Testis (tissue), 2 donors: ENCODE measurements at regions not wholly inside any gene's neighbourhood (a gene's known extent, or its start where the extent isn't known, plus 50 kb on each side); places are given as distances from the start of the nearest gene placed in this dataset.

Experiments
- DNase-seq: peaks from one replicate; pipeline ENCODE4 v3.0.0-alpha.2; 2019
- H3K27ac ChIP-seq, 2 donors: fragments of 200-600 bp; sonication (generic); one replicate each; pipeline ENCODE4 v1.5.1; 2019
- H3K27me3 ChIP-seq: fragments of 200-600 bp; sonication (generic); one replicate; pipeline ENCODE4 v1.5.1; 2019
- H3K36me3 ChIP-seq: fragments of 200-600 bp; sonication (generic); one replicate; pipeline ENCODE4 v1.5.1; 2017; ENCODE audit warnings: low read depth; ENCODE audit errors: missing control alignments
- H3K4me1 ChIP-seq: fragments of 200-600 bp; sonication (generic); one replicate; pipeline ENCODE4 v1.5.1; 2019
- H3K4me3 ChIP-seq, 2 donors: fragments of 200-600 bp; sonication (generic); one replicate each; pipeline ENCODE4 v1.5.1; 2017 to 2019
- H3K9me3 ChIP-seq: fragments of 200-600 bp; sonication (generic); one replicate; pipeline ENCODE4 v1.5.1; 2017
- CTCF ChIP-seq, 3 experiments: fragments of 450-650 bp in 2 of 3; fragments of 200-600 bp in 1 of 3; sonication (generic) in 1 of 3; IDR thresholded peaks; one replicate each; pipeline ENCODE4 v1.5.1; 2016 to 2019; ENCODE audit warnings: antibody characterized with exemption in 3 of 3, mild to moderate bottlenecking in 2 of 3, moderate library complexity in 1 of 3
- POLR2A ChIP-seq: fragments of 450-650 bp; IDR thresholded peaks from one replicate; pipeline ENCODE4 v1.6.1; 2017; ENCODE audit warnings: antibody characterized with exemption, mild to moderate bottlenecking, moderate library complexity
- WGBS, 2 donors: methylation state at CpG; one replicate each; pipeline ENCODE4 v1.1.5; 2018; 5-methylcytosine and 5-hydroxymethylcytosine counted together
- intact Hi-C: fragments of 100-400 bp; cut with DNase I; formaldehyde crosslinking; loops from one replicate; pipeline ENCODE4 v1.15.1; 2023; ENCODE audit warnings: low total_unique reads

GRCh38 chr9:7401116-7401515 lies 398.5 kb downstream of the DMAC1 start:
- H3K4me1 ChIP-seq, result no peaks in the 10 kb centered on the region
- no peak overlapping the region for H3K27ac ChIP-seq
- WGBS, 2 donors, result 79% methylated on average over 2 of the region's 2 CpGs
- H3K4me3 ChIP-seq, result no peak overlapping the region
- intact Hi-C loops, result no loop called here
- H3K36me3 ChIP-seq, result no peaks in the 10 kb centered on the region
- TF ChIP-seq CTCF (IDR thresholded peaks at IDR 0.05), result no peak
- no peak for TF ChIP-seq POLR2A
- DNase-seq, result no peak
- H3K9me3 ChIP-seq, result no peaks in the 10 kb centered on the region
- no peaks in the 10 kb centered on the region for H3K27me3 ChIP-seq

GRCh38 chr9:7394002-7394774 lies 405.4 kb downstream of the DMAC1 start:
- Histone ChIP-seq H3K9me3 (no peaks in the 10 kb centered on the region), H3K36me3 (no peaks in the 10 kb centered on the region), H3K27ac (no peak overlapping the region), H3K4me3 (no peak overlapping the region), H3K4me1 (no peaks in the 10 kb centered on the region), H3K27me3 (no peaks in the 10 kb centered on the region)
- 69 to 75% methylated on average over 8 of the region's 8 CpGs for WGBS, 2 donors
- TF ChIP-seq POLR2A (no peak), CTCF (IDR thresholded peaks at IDR 0.05) (peak in 1 of 3 experiments; percentile 22)
- peak; percentile 58 for DNase-seq
- intact Hi-C loops, result no loop called here

- Histone ChIP-seq H3K9me3 (no peaks in the 10 kb centered on the region), H3K27me3 (no peaks in the 10 kb centered on the region), H3K36me3 (no peaks in the 10 kb centered on the region), H3K4me3 (no peak overlapping the region), H3K4me1 (no peaks in the 10 kb centered on the region), H3K27ac (no peak overlapping the region)
- TF ChIP-seq CTCF (IDR thresholded peaks at IDR 0.05), result no peak
- no peak for TF ChIP-seq POLR2A
- DNase-seq, result no peak
- 82 to 90% methylated on average over 3 of the region's 3 CpGs for WGBS, 2 donors
- intact Hi-C loops, result no loop called here
Observed at GRCh38 chr9:7392148-7392547, 407.4 kb downstream of the DMAC1 start.

GRCh38 chr9:7388755-7389154 lies 410.8 kb downstream of the DMAC1 start:
- H3K4me1 ChIP-seq, result no peaks in the 10 kb centered on the region
- no peak overlapping the region for H3K4me3 ChIP-seq
- H3K27me3 ChIP-seq, result no peaks in the 10 kb centered on the region
- WGBS, 2 donors, result 95 to 100% methylated on average over 1 of the region's 1 CpG
- DNase-seq, result no peak
- intact Hi-C loops, result no loop called here
- no peaks in the 10 kb centered on the region for H3K9me3 ChIP-seq
- TF ChIP-seq POLR2A (no peak), CTCF (IDR thresholded peaks at IDR 0.05) (no peak)
- H3K36me3 ChIP-seq, result no peaks in the 10 kb centered on the region
- H3K27ac ChIP-seq, result no peak overlapping the region

- TF ChIP-seq POLR2A, result no peak
- TF ChIP-seq CTCF (IDR thresholded peaks at IDR 0.05), result no peak
- H3K4me1 ChIP-seq, result no peaks in the 10 kb centered on the region
- no peak overlapping the region for H3K4me3 ChIP-seq
- intact Hi-C loops, result no loop called here
- no peak overlapping the region for H3K27ac ChIP-seq
- DNase-seq, result no peak
- no peaks in the 10 kb centered on the region for H3K27me3 ChIP-seq
- WGBS, 2 donors, result 49 to 64% methylated on average over 5 of the region's 5 CpGs
- no peaks in the 10 kb centered on the region for H3K9me3 ChIP-seq
- no peaks in the 10 kb centered on the region for H3K36me3 ChIP-seq
Observed at GRCh38 chr9:7387840-7388239, 411.7 kb downstream of the DMAC1 start.
